ENCODE measurements at regions not wholly inside any gene's neighbourhood (a gene's known extent, or its start where the extent isn't known, plus 50 kb on each side); places are given as distances from the start of the nearest gene placed in this dataset.

- TF ChIP-seq CTCF (IDR thresholded peaks at IDR 0.05) (no peak), POLR2AphosphoS5 (IDR thresholded peaks at IDR 0.05) (no peak), POLR2A (IDR thresholded peaks at IDR 0.05) (no peak), EP300 (IDR thresholded peaks at IDR 0.05) (no peak)
Observed at GRCh38 chr18:71025505-71026225, 736.8 kb downstream of the SOCS6 start.

All from suprapubic skin (tissue), 4 donors.